ENCODE measurements at regions not wholly inside any gene's neighbourhood (a gene's known extent, or its start where the extent isn't known, plus 50 kb on each side); places are given as distances from the start of the nearest gene placed in this dataset.

- no peak for DNase-seq (ENCODE audit: low spot score in 2 of 2)
- no peaks in the 10 kb centered on the region for H3K36me3 ChIP-seq
- 81% methylated on average over 2 of the region's 2 CpGs for WGBS
- H3K4me1 ChIP-seq: no peaks in the 10 kb centered on the region
- peaks cover 6% of the 10 kb centered on the region for H3K9me3 ChIP-seq
- no peak overlapping the region for H3K27ac ChIP-seq
- H3K4me3 ChIP-seq: no peak overlapping the region
- H3K27me3 ChIP-seq: no peaks in the 10 kb centered on the region
- TF ChIP-seq EP300 (IDR thresholded peaks at IDR 0.05): no peak
- no peak for TF ChIP-seq POLR2AphosphoS5 (IDR thresholded peaks at IDR 0.05)
- TF ChIP-seq, protein P1, sequence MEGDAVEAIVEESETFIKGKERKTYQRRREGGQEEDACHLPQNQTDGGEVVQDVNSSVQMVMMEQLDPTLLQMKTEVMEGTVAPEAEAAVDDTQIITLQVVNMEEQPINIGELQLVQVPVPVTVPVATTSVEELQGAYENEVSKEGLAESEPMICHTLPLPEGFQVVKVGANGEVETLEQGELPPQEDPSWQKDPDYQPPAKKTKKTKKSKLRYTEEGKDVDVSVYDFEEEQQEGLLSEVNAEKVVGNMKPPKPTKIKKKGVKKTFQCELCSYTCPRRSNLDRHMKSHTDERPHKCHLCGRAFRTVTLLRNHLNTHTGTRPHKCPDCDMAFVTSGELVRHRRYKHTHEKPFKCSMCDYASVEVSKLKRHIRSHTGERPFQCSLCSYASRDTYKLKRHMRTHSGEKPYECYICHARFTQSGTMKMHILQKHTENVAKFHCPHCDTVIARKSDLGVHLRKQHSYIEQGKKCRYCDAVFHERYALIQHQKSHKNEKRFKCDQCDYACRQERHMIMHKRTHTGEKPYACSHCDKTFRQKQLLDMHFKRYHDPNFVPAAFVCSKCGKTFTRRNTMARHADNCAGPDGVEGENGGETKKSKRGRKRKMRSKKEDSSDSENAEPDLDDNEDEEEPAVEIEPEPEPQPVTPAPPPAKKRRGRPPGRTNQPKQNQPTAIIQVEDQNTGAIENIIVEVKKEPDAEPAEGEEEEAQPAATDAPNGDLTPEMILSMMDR (IDR thresholded peaks at IDR 0.05): no peak
- no peak for TF ChIP-seq POLR2A (IDR thresholded peaks at IDR 0.05)
Observed at GRCh38 chr17:71273441-71273840, 847.4 kb upstream of the SOX9 start.

GRCh38 chr17:71276079-71276478, 844.7 kb upstream of the SOX9 start:
- Histone ChIP-seq H3K27me3 (no peaks in the 10 kb centered on the region), H3K27ac (no peak overlapping the region), H3K4me3 (no peak overlapping the region), H3K36me3 (no peaks in the 10 kb centered on the region), H3K4me1 (no peaks in the 10 kb centered on the region), H3K9me3 (no peaks in the 10 kb centered on the region)
- TF ChIP-seq, protein P1 (IDR thresholded peaks at IDR 0.05): no peak
- TF ChIP-seq POLR2AphosphoS5 (IDR thresholded peaks at IDR 0.05): no peak
- no peak for TF ChIP-seq EP300 (IDR thresholded peaks at IDR 0.05)
- no peak for TF ChIP-seq POLR2A (IDR thresholded peaks at IDR 0.05)
- DNase-seq (ENCODE audit: low spot score in 2 of 2): no peak
- WGBS: 62% methylated on average over 6 of the region's 6 CpGs

- WGBS: 74% methylated on average over 4 of the region's 4 CpGs
- no peak overlapping the region for H3K27ac ChIP-seq
- no peak overlapping the region for H3K4me3 ChIP-seq
- no peaks in the 10 kb centered on the region for H3K36me3 ChIP-seq
- TF ChIP-seq, protein P1 (IDR thresholded peaks at IDR 0.05): no peak
- TF ChIP-seq POLR2AphosphoS5 (IDR thresholded peaks at IDR 0.05) (no peak), EP300 (IDR thresholded peaks at IDR 0.05) (no peak), POLR2A (IDR thresholded peaks at IDR 0.05) (no peak)
- H3K9me3 ChIP-seq: no peaks in the 10 kb centered on the region
- no peak for DNase-seq (ENCODE audit: low spot score in 2 of 2)
- peaks cover 7% of the 10 kb centered on the region for H3K4me1 ChIP-seq
- no peaks in the 10 kb centered on the region for H3K27me3 ChIP-seq
Observed at GRCh38 chr17:71283486-71283885, 837.3 kb upstream of the SOX9 start.

DNA sequence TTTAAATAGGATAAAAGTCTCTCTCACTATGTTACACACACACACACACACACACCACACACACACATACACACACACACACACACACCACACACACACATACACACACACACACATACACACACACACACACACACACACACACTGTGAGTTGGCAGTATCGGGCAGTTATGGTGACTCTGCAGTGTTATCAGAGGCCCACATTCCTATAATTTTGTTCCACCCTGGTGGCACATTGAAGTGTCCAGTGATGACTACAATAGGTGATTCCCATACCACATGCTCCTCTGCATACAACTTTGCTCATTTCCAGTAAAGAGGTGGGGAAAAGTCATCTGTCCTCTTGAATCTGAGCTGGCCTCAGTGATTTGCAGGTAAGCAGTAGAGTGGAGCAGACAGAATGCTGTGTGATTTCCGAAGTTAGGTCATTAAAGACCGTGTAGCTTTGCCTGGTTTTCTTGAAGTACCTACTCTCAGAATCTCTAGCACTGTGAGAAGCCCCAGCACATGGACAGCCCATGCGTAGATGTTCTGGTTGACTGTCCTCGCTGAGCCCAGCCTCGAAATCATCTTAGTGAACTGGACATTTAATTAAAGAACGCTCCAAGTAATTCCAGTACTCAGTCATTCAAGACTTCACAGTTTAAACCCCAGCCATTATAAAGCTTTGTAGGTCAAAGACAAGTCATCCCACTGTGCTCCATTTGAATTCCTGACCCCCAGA, 836.6 kb upstream of the SOX9 start:
- WGBS: 91% methylated on average over 7 of the region's 7 CpGs

DNA sequence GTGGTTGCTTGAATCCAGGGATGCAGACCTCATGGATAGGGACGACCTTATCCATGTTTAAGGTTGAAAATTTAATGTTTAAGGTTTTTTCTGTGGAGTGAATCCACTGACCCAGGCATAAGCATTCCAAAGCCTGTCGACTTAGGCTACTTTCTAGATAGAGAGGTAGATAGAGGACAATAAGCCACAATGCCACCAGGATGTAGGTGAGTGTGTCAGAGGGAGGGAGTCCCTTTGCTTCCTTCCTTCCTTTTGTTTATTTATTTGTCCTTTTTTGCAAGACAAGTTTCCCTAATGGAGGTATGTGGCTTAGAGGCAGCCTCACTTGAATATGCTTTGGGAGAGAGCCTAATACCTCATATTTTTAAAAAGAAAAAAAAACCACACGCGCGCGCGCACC, 834.2 kb upstream of the SOX9 start:
- 79% methylated on average over 7 of the region's 7 CpGs for WGBS
- H3K36me3 ChIP-seq: no peaks in the 10 kb centered on the region
- H3K4me1 ChIP-seq: peaks cover 7% of the 10 kb centered on the region
- no peaks in the 10 kb centered on the region for H3K9me3 ChIP-seq
- no peaks in the 10 kb centered on the region for H3K27me3 ChIP-seq
- H3K4me3 ChIP-seq: peak overlapping the region; percentile 19
- DNase-seq (ENCODE audit: low spot score in 2 of 2): no peak
- no peak overlapping the region for H3K27ac ChIP-seq
- TF ChIP-seq POLR2A (IDR thresholded peaks at IDR 0.05): no peak
- TF ChIP-seq POLR2AphosphoS5 (IDR thresholded peaks at IDR 0.05): no peak
- TF ChIP-seq EP300 (IDR thresholded peaks at IDR 0.05): no peak
- TF ChIP-seq, protein P1 (IDR thresholded peaks at IDR 0.05): no peak

More for the DNA sequence above, 836.6 kb upstream of the SOX9 start:
- no peak for DNase-seq (ENCODE audit: low spot score in 2 of 2)
- H3K36me3 ChIP-seq: no peaks in the 10 kb centered on the region
- TF ChIP-seq POLR2AphosphoS5 (IDR thresholded peaks at IDR 0.05): no peak
- H3K4me1 ChIP-seq: peaks cover 7% of the 10 kb centered on the region
- H3K9me3 ChIP-seq: no peaks in the 10 kb centered on the region
- no peaks in the 10 kb centered on the region for H3K27me3 ChIP-seq
- H3K27ac ChIP-seq: no peak overlapping the region
- H3K4me3 ChIP-seq: no peak overlapping the region
